D341Med (cell line): ENCODE measurements at regions not wholly inside any gene's neighbourhood (a gene's known extent, or its start where the extent isn't known, plus 50 kb on each side); places are given as distances from the start of the nearest gene placed in this dataset.
A peak's percentile ranks its signal among the peaks of the same experiment; 100 is the strongest.
"Not testable (repeated sequence)": the region's sequence is repeated elsewhere in the genome, so short reads cannot be mapped to it uniquely, and the experiment has no call there.

Experiments used
- DNase-seq: peaks from one replicate; pipeline ENCODE4 v3.0.0; 2012; ENCODE audit warnings: low spot score

GRCh38 chr5:99901972-99902371 lies 633.2 kb upstream of the FAM174A start:
- DNase-seq: no peak

- no peak for DNase-seq
These were observed 634.8 kb upstream of the FAM174A start for GRCh38 chr5:99900302-99900852.

- peak; percentile 16 for DNase-seq
These were observed 655.2 kb upstream of the FAM174A start for GRCh38 chr5:99879791-99880511.

- DNase-seq: peak; percentile 5
These were observed 656.3 kb upstream of the FAM174A start for GRCh38 chr5:99878830-99879229.

DNA sequence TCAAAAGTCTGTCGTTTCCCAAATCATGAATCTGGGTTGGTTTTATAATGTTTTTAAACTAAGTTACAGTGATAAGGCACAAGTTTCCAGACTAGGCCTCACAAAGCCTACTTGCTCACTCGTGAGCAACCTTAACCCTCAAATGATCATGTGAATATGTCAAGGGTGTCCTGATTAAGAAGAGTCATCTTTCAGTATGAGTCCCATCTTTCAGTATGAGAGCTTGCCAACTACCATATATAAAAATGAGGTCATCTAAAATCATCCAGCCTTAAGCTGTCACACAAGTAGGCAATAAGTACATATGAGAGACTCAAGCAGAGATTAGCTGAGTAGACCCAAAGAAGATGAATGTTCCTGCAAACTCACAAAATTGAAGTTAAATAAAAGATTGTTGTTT lies 668.4 kb upstream of the FAM174A start:
- DNase-seq: no peak

GRCh38 chr5:99865159-99865558 lies 670.0 kb upstream of the FAM174A start:
- DNase-seq: no peak

GRCh38 chr5:99835791-99836190 lies 699.4 kb upstream of the FAM174A start:
- DNase-seq: no peak

GRCh38 chr5:99827136-99827535 lies 708.0 kb upstream of the FAM174A start:
- DNase-seq: no peak

GRCh38 chr5:99817796-99818195 lies 717.4 kb upstream of the FAM174A start:
- no peak for DNase-seq

- DNase-seq: no peak
These were observed 720.7 kb upstream of the FAM174A start for GRCh38 chr5:99814321-99815063.

- no peak for DNase-seq
These were observed 726.4 kb upstream of the FAM174A start for GRCh38 chr5:99808657-99809230.

GRCh38 chr5:99807346-99807745 lies 727.8 kb upstream of the FAM174A start:
- DNase-seq: no peak

GRCh38 chr5:99795031-99795430 lies 740.1 kb upstream of the FAM174A start:
- no peak for DNase-seq

GRCh38 chr5:99788482-99788881 lies 746.7 kb upstream of the FAM174A start:
- DNase-seq: no peak

- DNase-seq: peak; percentile 5
These were observed 760.0 kb upstream of the FAM174A start for GRCh38 chr5:99775189-99775588.

- no peak for DNase-seq
These were observed 761.9 kb upstream of the FAM174A start for GRCh38 chr5:99773290-99773689.

- no peak for DNase-seq
These were observed 763.9 kb upstream of the FAM174A start for GRCh38 chr5:99771296-99771695.

DNA sequence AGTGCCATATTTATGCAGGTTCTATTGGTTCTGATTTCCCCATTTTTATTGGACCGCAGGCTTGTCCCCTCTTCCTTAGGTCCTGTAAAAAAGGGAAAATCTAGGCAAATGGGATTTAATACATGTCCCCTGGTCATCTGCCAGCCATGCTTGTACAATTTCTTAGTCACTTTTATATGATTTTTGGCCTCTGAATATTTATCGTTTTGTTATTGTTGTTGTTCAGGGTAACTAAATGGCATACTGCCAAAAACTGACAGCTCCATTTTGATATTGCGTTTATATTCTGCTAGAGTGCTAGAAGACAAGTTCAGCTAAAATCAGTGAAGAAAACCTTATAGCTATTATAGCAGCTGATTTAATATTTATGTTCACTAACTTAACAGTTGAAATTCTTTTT lies 770.2 kb upstream of the FAM174A start:
- no peak for DNase-seq

DNA sequence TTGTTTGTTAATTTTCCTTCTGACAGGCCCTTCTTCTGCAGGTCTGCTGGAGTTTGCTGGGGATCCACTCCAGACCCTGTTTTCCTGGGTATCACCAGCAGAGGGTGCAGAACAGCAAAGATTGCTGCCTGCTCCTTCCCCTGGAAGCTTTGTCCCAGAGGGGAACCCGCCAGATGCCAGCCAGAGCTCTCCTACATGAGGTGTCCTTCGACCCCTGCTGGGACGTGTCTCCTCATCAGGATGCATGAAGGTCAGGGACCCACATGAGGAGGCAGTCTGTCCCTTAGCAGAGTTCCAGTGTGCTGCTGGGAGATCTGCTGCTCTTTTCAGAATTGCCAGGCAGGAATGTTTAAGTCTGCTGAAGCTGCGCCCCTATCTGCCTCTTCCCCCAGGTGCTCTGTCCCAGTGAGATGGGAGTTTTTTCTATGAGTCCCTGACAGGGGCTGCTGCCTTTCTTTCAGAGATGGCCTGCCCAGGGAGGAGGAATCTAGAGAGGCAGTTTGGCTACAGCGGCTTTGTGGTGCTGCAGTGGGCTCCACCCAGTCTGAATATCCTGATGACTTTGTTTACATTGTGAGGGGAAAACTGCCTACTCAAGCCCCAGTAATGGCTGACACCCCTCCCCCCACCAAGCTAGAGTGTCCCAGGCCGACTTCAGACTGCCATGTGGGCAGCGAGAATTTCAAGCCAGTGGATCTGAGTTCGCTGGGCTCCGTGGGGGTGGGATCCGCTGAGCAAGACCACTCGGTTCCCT lies 772.0 kb upstream of the FAM174A start:
- no peak for DNase-seq

GRCh38 chr5:99747342-99747741 lies 787.8 kb upstream of the FAM174A start:
- no peak for DNase-seq

DNA sequence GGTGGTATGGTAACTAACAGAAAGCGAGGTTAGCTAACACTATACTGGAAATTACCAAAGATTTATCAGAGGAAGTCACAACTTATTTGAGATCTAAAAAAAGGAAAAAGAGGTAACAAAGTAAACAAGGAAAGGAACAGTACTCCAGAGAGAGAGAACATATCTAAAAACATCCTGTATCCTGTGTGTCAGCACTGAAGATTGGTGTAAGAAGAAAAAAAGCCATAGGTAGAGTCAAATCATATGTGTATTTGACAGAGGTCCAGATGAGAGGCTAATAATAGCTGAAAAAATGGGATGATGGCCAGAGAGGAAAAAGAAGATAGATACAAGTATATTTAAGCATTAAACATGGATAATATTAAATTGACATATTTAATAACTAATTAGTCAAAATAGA lies 802.0 kb upstream of the FAM174A start:
- DNase-seq: not testable (repeated sequence)

DNA sequence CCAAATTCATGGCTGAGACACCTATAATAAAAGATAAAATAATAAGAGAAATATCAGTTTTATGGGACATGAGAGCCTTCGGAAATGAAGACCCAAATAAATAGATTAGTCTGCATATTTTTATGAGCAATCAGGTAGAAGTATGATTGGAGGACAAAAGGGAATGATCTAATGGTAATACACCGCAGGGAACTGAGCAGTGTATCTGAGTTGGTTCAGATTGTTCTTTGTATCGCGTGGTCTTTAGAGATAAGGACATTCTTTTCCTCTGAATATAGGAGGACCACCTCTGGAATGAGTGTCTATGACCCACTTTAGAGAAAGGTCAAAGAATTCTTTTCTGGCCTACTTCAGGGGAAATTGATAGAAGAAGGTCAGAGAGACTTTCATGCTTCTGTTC lies 801.8 kb upstream of the CHD1 start:
- DNase-seq: not testable (repeated sequence)
